ENCODE measurements at regions not wholly inside any gene's neighbourhood (a gene's known extent, or its start where the extent isn't known, plus 50 kb on each side); places are given as distances from the start of the nearest gene placed in this dataset.

DNA sequence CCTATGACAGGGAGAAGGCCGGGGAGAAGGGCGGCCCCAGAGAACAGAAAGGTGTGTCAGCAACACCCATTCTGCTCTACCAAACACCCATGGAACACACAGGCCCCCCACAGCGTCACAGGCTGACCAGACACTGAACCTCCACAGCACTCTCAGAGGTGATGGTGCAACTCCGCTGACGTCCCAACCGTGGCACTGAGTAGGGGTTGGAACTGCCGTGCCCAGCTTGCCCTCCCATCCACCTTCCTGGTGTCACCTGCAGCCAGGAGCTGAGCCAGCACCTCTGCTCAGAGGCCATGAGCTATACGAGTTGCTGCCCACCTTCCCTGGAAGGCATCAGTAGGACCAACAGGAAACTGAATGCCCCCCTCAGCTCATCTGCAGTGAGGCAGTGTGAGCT is 412.9 kb upstream of the SALL3 start:
- no peak for TF ChIP-seq POLR2A (IDR thresholded peaks at IDR 0.05; ENCODE audit: low read depth, low read length)
- TF ChIP-seq POLR2AphosphoS5 (IDR thresholded peaks at IDR 0.05; ENCODE audit: low read depth, low read length) = no peak
- TF ChIP-seq TAF1 (IDR thresholded peaks at IDR 0.05; ENCODE audit: borderline replicate concordance, low read depth, low read length) = no peak

Measured in GM12892 (cell line).